Sigmoid colon (tissue), 6 donors: ENCODE measurements at regions not wholly inside any gene's neighbourhood (a gene's known extent, or its start where the extent isn't known, plus 50 kb on each side); places are given as distances from the start of the nearest gene placed in this dataset.
"Not testable (repeated sequence)": the region's sequence is repeated elsewhere in the genome, so short reads cannot be mapped to it uniquely, and the experiment has no call there.

ENCODE experiments used
- DNase-seq: peaks from one replicate; pipeline ENCODE4 v3.0.0-alpha.2; 2019
- H3K27ac ChIP-seq, 4 donors: fragments of 200-600 bp; sonication (generic); one replicate each; pipeline ENCODE4 v1.5.1; 2016 to 2019; ENCODE audit warnings: mild to moderate bottlenecking in 1 of 4
- H3K27me3 ChIP-seq, 3 donors: fragments of 200-600 bp; sonication (generic); one replicate each; pipeline ENCODE4 v1.5.1; 2019; ENCODE audit warnings: mild to moderate bottlenecking in 1 of 3
- H3K36me3 ChIP-seq, 4 donors: fragments of 200-600 bp; sonication (generic); one replicate each; pipeline ENCODE4 v1.5.1; 2016 to 2019
- H3K4me1 ChIP-seq, 4 donors: fragments of 200-600 bp; sonication (generic); one replicate each; pipeline ENCODE4 v1.5.1; 2017 to 2019
- H3K4me3 ChIP-seq, 4 donors: fragments of 200-600 bp; sonication (generic); one replicate each; pipeline ENCODE4 v1.5.1; 2017 to 2019; ENCODE audit warnings: mild to moderate bottlenecking in 2 of 4, moderate library complexity in 1 of 4
- H3K9me3 ChIP-seq, 4 donors: fragments of 200-600 bp in 3 of 4; sonication (generic) in 3 of 4; one replicate each; pipeline versions ENCODE4 v1.5.1 to v1.6.1; 2013 to 2019
- EP300 ChIP-seq, 4 donors: sonication (generic); formaldehyde crosslinking; IDR thresholded peaks; one replicate each; pipeline ENCODE4 v1.6.1; 2017; ENCODE audit warnings: antibody characterized with exemption in 4 of 4
- POLR2A ChIP-seq, 2 donors: fragments of 450-650 bp; IDR thresholded peaks; one replicate each; pipeline ENCODE4 v1.6.1; 2016; ENCODE audit warnings: antibody characterized with exemption in 2 of 2, mild to moderate bottlenecking in 2 of 2, moderate library complexity in 2 of 2
- POLR2AphosphoS5 ChIP-seq, 4 donors: sonication (generic); formaldehyde crosslinking; IDR thresholded peaks; one replicate each; pipeline ENCODE4 v1.6.1; 2017; ENCODE audit warnings: antibody characterized with exemption in 4 of 4
- WGBS, 2 donors: extraction: QIAGEN DNeasy Blood & Tissue Kit; methylation state at CpG; one replicate each; pipeline ENCODE4 v1.1.7; 2013; 5-methylcytosine and 5-hydroxymethylcytosine counted together
- intact Hi-C: fragments of 100-400 bp; cut with DNase I; formaldehyde crosslinking; loops from one replicate; pipeline ENCODE4 v1.15.1; 2023
- TF ChIP-seq, protein P1 (sequence below), 4 experiments: fragments of 450-650 bp in 3 of 4; fragments of 200-600 bp in 1 of 4; IDR thresholded peaks; one replicate each; pipeline ENCODE4 v1.5.1; 2016 to 2019; ENCODE audit warnings: antibody characterized with exemption in 4 of 4, mild to moderate bottlenecking in 3 of 4, moderate library complexity in 2 of 4
- donor health status: healthy with polysubstance abuse.
- donor health status: healthy.

DNA sequence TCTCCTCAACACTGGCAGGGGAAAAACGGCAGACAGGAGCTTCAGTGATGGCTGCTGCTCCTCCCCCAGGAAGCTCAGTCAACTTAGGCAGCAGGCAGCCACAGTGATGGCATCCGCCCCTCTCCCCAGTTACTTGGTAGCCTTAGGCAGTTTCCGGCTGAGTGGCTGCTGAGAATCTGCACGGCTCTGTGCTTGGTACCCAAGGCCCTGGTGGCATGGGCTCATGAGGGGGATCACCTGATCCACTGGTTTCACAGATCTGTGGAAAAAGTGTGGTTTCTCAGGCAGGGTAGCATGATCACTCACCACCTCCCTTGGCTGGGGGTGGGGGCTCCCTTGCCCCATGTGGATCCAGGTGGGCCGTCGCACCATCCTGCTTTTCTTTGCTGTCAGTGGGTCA, 244.6 kb upstream of the MDGA2 start:
- Histone ChIP-seq H3K4me3 (no peak overlapping the region), H3K36me3 (no peaks in the 10 kb centered on the region), H3K27me3 (no peaks in the 10 kb centered on the region), H3K27ac (no peak overlapping the region), H3K4me1 (no peaks in the 10 kb centered on the region), H3K9me3 (peaks cover 0 to 3% (median 0%) of the 10 kb centered on the region in 4 donors)
- TF ChIP-seq, protein P1, sequence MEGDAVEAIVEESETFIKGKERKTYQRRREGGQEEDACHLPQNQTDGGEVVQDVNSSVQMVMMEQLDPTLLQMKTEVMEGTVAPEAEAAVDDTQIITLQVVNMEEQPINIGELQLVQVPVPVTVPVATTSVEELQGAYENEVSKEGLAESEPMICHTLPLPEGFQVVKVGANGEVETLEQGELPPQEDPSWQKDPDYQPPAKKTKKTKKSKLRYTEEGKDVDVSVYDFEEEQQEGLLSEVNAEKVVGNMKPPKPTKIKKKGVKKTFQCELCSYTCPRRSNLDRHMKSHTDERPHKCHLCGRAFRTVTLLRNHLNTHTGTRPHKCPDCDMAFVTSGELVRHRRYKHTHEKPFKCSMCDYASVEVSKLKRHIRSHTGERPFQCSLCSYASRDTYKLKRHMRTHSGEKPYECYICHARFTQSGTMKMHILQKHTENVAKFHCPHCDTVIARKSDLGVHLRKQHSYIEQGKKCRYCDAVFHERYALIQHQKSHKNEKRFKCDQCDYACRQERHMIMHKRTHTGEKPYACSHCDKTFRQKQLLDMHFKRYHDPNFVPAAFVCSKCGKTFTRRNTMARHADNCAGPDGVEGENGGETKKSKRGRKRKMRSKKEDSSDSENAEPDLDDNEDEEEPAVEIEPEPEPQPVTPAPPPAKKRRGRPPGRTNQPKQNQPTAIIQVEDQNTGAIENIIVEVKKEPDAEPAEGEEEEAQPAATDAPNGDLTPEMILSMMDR (IDR thresholded peaks at IDR 0.05): no peak
- no peak for TF ChIP-seq EP300 (IDR thresholded peaks at IDR 0.05)
- TF ChIP-seq POLR2AphosphoS5 (IDR thresholded peaks at IDR 0.05): no peak
- TF ChIP-seq POLR2A (IDR thresholded peaks at IDR 0.05): no peak
- intact Hi-C loops: no loop called here
- WGBS, 2 donors: 80 to 90% methylated on average over 6 of the region's 6 CpGs
- peak; percentile 52 for DNase-seq

DNA sequence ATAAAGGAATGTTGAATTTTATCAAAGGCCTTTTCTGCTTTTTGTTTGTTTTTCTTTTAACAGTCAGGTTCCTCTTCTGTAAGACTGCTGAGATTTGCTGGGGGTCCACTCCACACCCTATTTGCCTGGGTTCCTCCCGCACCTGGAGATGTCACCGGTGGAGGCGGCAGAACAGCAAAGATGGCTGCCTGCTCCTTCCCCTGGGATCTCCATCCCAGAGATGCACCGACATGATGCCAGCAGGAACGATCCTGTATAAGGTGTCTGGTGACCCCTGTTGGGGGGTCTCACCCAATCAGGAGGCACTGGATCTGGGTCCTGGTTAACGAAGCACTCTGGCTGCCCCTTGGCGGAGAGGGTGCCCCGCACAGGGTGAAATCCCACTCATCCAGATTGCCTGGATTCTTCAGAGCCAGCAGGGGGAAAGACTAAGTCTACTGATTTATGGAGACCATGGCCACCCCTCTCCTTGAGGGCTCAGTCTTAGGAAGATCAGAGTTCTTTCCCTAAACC, 244.0 kb upstream of the MDGA2 start:
- no peak overlapping the region for H3K4me3 ChIP-seq
- no peak overlapping the region for H3K27ac ChIP-seq
- peaks cover 0 to 3% (median 0%) of the 10 kb centered on the region in 4 donors for H3K9me3 ChIP-seq
- WGBS, 2 donors: 93 to 94% methylated on average over 8 of the region's 8 CpGs
- intact Hi-C loops: no loop called here
- H3K36me3 ChIP-seq: no peaks in the 10 kb centered on the region
- TF ChIP-seq, protein P1 (IDR thresholded peaks at IDR 0.05): no peak
- TF ChIP-seq POLR2AphosphoS5 (IDR thresholded peaks at IDR 0.05) (no peak), POLR2A (IDR thresholded peaks at IDR 0.05) (no peak), EP300 (IDR thresholded peaks at IDR 0.05) (no peak)
- no peaks in the 10 kb centered on the region for H3K4me1 ChIP-seq
- H3K27me3 ChIP-seq: no peaks in the 10 kb centered on the region
- no peak for DNase-seq

DNA sequence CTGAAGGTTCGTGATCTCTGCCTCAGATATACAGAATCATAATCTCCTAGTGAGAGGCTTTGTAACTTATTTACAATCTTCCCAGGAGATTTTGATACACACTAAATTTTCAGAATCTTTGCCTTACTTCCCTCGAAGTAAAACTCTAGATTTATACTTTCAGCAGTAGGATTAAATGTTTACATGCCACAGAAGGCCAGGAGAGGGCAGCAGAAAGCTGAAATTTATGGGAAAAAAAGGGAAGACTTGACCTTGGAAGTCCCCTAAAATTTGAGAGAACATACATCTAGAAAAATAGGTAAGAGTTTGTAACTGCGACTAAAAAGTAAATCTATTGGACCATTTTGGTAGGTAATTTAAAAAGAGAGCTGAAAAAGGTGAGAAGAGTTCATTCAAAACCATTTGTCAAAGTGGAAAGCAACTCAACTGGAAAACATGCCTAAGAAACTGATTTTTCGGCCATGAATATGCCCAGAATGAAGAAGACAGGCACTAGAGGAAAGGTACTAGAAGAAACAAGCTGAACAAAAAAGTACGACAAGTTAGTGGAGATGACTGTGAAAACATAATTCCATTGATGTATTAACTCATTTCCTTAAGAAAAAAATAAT, 242.0 kb upstream of the MDGA2 start:
- Histone ChIP-seq H3K9me3 (no peaks in the 10 kb centered on the region), H3K27me3 (no peaks in the 10 kb centered on the region), H3K4me3 (no peak overlapping the region), H3K27ac (no peak overlapping the region), H3K4me1 (no peaks in the 10 kb centered on the region), H3K36me3 (no peaks in the 10 kb centered on the region)
- WGBS, 2 donors: 43 to 50% methylated on average over 5 of the region's 5 CpGs
- DNase-seq: no peak
- TF ChIP-seq, protein P1 (IDR thresholded peaks at IDR 0.05): peak in 3 of 4 experiments; percentile 17 to 44 (median 29)
- no peak for TF ChIP-seq EP300 (IDR thresholded peaks at IDR 0.05)
- TF ChIP-seq POLR2A (IDR thresholded peaks at IDR 0.05): no peak
- no peak for TF ChIP-seq POLR2AphosphoS5 (IDR thresholded peaks at IDR 0.05)
- intact Hi-C loops: no loop called here

DNA sequence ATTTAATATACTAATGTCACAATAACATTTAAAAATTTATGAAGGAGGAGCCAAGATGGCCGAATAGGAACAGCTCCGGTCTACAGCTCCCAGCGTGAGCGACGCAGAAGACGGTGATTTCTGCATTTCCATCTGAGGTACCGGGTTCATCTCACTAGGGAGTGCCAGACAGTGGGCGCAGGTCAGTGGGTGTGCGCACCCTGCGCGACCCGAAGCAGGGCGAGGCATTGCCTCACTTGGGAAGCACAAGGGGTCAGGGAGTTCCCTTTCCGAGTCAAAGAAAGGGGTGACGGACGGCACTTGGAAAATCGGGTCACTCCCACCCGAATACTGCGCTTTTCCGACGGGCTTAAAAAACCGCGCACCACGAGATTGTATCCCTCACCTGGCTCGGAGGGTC, 225.7 kb upstream of the MDGA2 start:
- H3K27me3 ChIP-seq, H3K9me3 ChIP-seq, intact Hi-C loops, DNase-seq, H3K4me3 ChIP-seq, H3K36me3 ChIP-seq, H3K27ac ChIP-seq, H3K4me1 ChIP-seq: not testable (repeated sequence)
- whole genome bisulfite sequencing, 2 donors: 91 to 95% methylated on average over 24 to 25 of the region's 25 CpGs

DNA sequence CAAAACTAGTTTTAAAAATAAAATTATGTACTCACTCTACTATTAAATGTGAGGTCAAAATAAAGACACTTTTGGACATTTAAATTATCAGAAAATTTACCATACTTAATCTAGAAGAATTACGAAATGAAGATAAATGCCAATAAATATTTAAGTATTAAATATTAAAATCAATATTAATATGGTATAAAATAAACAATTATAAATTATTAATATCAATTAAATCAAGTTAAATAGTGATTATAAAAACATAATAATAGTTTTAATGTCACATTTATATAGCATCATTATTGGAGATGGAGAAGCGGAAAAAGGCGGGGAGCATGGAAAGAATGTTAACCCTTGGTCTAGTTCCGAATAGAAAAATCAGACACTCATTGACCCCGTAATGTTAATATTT, 224.3 kb upstream of the MDGA2 start:
- no peak overlapping the region for H3K27ac ChIP-seq
- H3K4me3 ChIP-seq: no peak overlapping the region
- intact Hi-C loops: no loop called here
- H3K9me3 ChIP-seq: no peaks in the 10 kb centered on the region
- no peak for DNase-seq
- no peaks in the 10 kb centered on the region for H3K27me3 ChIP-seq
- TF ChIP-seq POLR2AphosphoS5 (IDR thresholded peaks at IDR 0.05): no peak
- TF ChIP-seq EP300 (IDR thresholded peaks at IDR 0.05): no peak
- no peak for TF ChIP-seq POLR2A (IDR thresholded peaks at IDR 0.05)
- TF ChIP-seq, protein P1 (IDR thresholded peaks at IDR 0.05): no peak
- no peaks in the 10 kb centered on the region for H3K36me3 ChIP-seq
- WGBS, 2 donors: 73 to 75% methylated on average over 5 of the region's 5 CpGs
- no peaks in the 10 kb centered on the region for H3K4me1 ChIP-seq
